Fibroblast of lung (primary cell): ENCODE measurements at regions not wholly inside any gene's neighbourhood (a gene's known extent, or its start where the extent isn't known, plus 50 kb on each side); places are given as distances from the start of the nearest gene placed in this dataset.

Experiments
- EZH2 ChIP-seq: IDR thresholded peaks from 2 replicates; pipeline ENCODE4 v1.5.1; 2012; ENCODE audit warnings: low read length, control low read depth, mild to moderate bottlenecking; ENCODE audit errors: missing control alignments
- TF ChIP-seq, protein P1 (sequence below), 2 donors: IDR thresholded peaks in 1 of 2; conservative IDR thresholded peaks in 1 of 2; 1 replicate in 1 of 2; 2 replicates in 1 of 2; pipeline ENCODE4 v1.5.1; 2011 to 2012; ENCODE audit warnings: low read length in 2 of 2, control low read depth in 1 of 2, inconsistent platforms in 1 of 2, low read depth in 1 of 2, mild to moderate bottlenecking in 1 of 2

DNA sequence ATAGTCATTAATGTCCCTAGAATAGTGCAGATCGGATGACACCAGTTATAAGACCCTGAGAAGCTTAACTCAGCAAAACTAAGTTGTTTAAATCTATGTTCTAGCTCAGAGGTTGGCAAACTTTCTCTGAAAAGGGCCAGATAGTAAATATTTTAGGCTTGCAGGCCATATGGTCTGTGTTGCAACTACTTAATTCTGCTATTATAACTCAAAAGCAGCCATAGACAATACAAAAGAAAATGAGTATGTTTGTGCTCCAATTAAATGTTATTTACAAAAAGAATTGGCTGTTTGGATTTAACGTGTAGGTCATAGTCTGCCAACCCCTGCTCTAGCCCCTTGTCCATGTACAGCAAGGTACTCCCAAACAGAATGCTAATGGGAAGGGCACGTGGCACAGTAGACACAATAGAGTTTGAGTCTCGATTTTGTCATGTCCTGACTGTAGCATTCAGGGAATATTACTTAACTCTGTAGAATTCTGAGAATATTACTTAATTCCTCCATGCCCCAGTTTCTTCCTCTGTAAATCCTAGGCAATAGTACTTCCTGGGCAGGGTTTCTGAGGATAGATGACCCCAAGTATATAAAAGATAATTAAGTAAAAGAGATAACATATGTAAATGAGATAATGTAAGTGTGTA is 70.5 kb upstream of the ATP2C1 start:
- no peak for TF ChIP-seq EZH2
- TF ChIP-seq, protein P1, sequence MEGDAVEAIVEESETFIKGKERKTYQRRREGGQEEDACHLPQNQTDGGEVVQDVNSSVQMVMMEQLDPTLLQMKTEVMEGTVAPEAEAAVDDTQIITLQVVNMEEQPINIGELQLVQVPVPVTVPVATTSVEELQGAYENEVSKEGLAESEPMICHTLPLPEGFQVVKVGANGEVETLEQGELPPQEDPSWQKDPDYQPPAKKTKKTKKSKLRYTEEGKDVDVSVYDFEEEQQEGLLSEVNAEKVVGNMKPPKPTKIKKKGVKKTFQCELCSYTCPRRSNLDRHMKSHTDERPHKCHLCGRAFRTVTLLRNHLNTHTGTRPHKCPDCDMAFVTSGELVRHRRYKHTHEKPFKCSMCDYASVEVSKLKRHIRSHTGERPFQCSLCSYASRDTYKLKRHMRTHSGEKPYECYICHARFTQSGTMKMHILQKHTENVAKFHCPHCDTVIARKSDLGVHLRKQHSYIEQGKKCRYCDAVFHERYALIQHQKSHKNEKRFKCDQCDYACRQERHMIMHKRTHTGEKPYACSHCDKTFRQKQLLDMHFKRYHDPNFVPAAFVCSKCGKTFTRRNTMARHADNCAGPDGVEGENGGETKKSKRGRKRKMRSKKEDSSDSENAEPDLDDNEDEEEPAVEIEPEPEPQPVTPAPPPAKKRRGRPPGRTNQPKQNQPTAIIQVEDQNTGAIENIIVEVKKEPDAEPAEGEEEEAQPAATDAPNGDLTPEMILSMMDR (conservative IDR thresholded peaks at IDR 0.05 in 1 of 2, IDR thresholded peaks at IDR 0.05 in 1 of 2; ENCODE audit: low read depth in 1 of 2, low read length in 2 of 2) = no peak
